Fibroblast of the aortic adventitia (primary cell): ENCODE measurements at regions not wholly inside any gene's neighbourhood (a gene's known extent, or its start where the extent isn't known, plus 50 kb on each side); places are given as distances from the start of the nearest gene placed in this dataset. TPM values are rescaled to one million over a fixed set of nuclear protein-coding genes. Genes with fewer than 3 reads are reported as not detected.
"Not testable (repeated sequence)": the region's sequence is repeated elsewhere in the genome, so short reads cannot be mapped to it uniquely, and the experiment has no call there.

ENCODE experiments used
- DNase-seq: peaks from one replicate; pipeline ENCODE4 v3.0.0-alpha.2; 2010; ENCODE audit warnings: low read depth
- H3K4me3 ChIP-seq: 2 replicates; pipeline ENCODE4 v1.5.1; 2011; ENCODE audit warnings: low read depth, mild to moderate bottlenecking, control low read depth, low read length, moderate library complexity
- small RNA-seq: library from RNA; depleted of rRNA; stranded (forward); fragments of <200 nt; gene quantifications from one replicate; pipeline ENCODE3, GENCODE V24; 2012
- TF ChIP-seq, protein P1 (sequence below): IDR thresholded peaks from 2 replicates; pipeline ENCODE4 v1.5.1; 2011; ENCODE audit warnings: mild to moderate bottlenecking, low read length, control low read depth, inconsistent platforms; ENCODE audit not compliant: insufficient read depth

DNA sequence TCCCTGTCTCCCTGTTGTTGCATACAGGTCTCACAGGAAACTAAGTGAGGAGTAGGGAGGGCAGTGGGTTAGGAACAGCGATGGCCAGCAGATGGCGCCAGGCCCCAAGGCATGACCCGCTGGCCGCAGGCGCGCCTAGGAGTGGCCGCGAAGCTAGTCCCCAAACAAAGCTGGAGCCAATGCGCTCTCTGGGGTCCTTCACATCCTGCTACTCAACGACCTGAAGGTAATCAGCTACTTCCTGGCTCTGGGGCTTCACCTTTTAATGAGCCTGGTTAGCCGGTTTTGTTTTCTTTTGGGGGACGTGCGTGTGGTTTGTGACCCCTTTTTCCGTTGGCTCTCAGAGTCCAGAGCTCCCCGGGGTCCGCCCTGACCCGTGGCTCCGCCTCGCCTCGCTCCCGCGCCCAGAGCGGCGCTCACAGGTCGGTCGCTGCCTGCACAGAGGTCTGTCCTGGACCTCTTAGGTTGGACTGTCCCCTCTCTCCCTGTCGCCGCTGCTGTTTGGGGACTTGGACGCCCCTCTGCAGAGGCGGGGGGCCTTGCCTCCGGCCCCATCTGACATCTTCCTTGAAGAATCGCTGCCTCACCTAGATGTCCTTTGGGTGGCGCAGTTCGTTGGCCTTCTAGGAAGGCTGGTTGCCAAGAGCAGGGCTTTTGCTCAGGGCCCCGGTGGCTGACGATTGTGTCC, 62.2 kb upstream of the GTF3A start:
- H3K4me3 ChIP-seq, result peak overlapping the region; percentile 72
- TF ChIP-seq, protein P1, sequence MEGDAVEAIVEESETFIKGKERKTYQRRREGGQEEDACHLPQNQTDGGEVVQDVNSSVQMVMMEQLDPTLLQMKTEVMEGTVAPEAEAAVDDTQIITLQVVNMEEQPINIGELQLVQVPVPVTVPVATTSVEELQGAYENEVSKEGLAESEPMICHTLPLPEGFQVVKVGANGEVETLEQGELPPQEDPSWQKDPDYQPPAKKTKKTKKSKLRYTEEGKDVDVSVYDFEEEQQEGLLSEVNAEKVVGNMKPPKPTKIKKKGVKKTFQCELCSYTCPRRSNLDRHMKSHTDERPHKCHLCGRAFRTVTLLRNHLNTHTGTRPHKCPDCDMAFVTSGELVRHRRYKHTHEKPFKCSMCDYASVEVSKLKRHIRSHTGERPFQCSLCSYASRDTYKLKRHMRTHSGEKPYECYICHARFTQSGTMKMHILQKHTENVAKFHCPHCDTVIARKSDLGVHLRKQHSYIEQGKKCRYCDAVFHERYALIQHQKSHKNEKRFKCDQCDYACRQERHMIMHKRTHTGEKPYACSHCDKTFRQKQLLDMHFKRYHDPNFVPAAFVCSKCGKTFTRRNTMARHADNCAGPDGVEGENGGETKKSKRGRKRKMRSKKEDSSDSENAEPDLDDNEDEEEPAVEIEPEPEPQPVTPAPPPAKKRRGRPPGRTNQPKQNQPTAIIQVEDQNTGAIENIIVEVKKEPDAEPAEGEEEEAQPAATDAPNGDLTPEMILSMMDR, result peak; percentile 93
- peak; percentile 80 for DNase-seq

DNA sequence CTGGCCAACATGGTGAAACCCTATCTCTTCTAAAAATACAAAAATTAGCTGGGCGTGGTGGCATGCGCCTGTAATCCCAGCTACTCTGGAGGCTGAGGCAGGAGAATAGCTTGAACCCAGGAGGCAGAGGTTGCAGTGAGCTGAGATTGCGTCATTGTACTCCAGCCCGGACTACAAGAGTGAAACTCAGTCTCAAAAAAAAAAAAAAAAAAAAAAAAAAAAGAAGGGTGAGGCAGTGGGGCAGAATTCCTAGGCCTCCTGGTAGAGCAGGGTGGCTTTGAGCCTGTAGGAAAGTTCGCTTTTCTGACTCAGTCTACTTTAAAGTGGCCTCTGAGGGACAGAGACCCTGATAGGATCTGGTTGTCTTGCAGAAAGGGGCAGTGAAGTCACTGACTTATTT, 60.8 kb upstream of the GTF3A start:
- not testable (repeated sequence) for DNase-seq, H3K4me3 ChIP-seq

DNA sequence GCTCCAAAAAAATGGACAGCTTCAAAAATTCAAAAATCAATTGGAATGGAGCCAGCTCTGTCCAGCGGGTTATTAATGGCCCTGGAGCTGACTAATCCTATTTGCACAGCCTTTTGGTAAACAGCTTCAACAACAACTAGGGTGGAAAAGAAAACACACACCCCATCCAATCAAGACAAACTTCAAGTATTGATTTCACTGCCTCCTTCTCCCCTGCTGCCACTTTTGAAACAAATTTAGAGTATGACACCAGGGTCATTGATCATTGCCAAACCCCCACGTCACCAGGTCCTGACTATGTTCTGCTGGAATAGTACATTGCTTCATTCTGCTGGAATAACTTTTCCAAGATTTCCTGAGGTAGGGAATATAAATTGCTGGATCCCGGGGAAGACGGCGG, 56.8 kb upstream of the GTF3A start:
- TF ChIP-seq, protein P1, result no peak
- H3K4me3 ChIP-seq, result no peak overlapping the region
- DNase-seq, result no peak

DNA sequence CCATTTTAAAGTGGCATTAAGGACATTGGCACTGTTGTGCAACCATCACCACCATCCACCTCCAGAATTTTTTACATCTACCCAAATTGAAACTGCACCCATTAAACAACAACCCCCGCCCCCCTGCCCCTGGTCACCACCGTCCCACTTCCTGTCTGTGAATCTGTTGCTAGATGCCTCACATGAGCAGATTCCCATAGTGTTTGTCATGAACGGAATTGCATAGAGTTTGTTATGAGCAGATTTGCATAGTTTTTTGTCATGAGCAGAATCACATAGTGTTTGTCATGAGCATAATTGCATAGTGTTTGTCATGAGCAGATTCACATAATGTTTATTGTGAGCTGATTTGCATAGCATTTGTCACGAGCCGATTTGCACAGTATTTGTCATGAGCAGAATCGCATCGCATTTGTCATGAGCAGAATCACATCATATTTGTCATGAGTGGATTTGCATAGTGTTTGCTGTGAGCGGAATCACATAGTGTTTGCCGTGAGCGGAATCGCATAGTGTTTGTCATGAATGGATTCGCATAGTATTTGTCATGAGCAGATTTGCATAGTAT, 54.0 kb upstream of the GTF3A start:
- no peak for DNase-seq
- no peak overlapping the region for H3K4me3 ChIP-seq
- TF ChIP-seq, protein P1, result no peak

DNA sequence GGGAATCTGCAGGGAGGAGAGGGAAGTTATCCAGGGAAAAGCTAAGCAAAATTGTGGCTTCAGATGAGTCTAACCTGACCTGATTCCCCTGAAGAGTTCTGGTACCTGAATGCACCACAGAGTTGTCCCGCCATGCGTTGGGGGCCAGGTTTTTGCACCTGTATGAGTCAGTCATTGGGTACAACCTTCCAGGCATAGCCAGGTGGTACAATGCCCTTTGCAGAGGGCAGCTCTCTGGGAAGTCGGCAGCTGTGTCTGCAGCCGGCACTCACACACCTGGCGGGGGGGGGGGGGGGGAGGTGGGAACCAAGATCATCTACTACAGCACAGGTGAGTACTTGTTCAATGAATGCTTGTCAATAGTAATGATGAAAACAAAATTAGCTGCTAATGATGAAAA, 52.5 kb upstream of the GTF3A start:
- DNase-seq, result no peak
- TF ChIP-seq, protein P1, result no peak
- no peak overlapping the region for H3K4me3 ChIP-seq

DNA sequence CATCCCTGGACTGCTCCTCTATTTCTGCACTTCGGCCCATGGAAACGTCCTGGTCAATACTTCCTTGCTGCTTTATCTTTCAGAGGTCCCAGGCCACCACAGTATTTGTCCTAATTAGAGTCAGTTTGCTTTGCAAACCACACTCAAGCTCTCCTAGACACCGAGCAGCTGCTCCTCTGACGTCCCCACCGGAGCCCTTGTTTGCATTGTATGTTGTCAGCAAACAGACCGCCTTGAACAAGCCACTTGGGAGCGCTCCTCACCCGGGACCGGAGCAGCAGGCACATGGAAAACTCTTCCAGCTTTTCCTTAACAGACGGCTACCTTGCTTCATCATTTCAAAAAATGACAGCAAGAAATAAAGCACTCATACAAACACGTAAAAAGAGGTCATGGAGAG, 51.5 kb upstream of the GTF3A start:
- no peak overlapping the region for H3K4me3 ChIP-seq
- TF ChIP-seq, protein P1, result no peak
- no peak for DNase-seq

DNA sequence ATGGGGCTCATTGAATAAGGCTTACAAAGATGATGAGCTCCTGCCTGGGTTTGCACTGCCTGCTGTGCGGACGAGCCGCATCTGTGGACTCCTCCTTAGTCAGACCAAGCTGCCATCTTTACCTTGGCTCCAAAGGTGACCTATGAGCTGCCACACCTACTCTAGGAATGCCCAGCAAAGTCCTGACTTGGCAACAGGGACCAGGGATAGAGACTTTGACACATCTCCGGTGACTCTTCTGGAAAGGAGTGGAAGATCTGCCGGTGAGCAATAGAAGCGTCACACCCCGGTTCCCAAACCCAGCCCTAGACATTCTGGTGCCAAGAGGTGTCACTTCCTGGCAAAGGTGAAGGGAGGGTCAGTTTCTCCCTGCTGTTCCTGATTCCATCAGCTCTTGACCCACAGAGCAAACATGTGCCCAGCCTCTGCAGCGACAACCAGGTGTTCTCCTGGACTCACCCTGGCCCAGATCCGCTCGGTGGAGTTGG, 50.2 kb upstream of the GTF3A start:
- TF ChIP-seq, protein P1, result no peak
- DNase-seq, result no peak
- H3K4me3 ChIP-seq, result no peak overlapping the region

Small RNA genes lying in the stretch of these regions (small RNA-seq; reads per million reads assigned to genes)
- gene RNU6-70P, result not detected
